Neural progenitor cell (in vitro differentiated cells): ENCODE measurements at regions not wholly inside any gene's neighbourhood (a gene's known extent, or its start where the extent isn't known, plus 50 kb on each side); places are given as distances from the start of the nearest gene placed in this dataset.

ENCODE experiments used
- DNase-seq: peaks from one replicate; pipeline ENCODE4 v3.0.0-alpha.2; 2016; ENCODE audit warnings: low spot score
- H2AFZ ChIP-seq: fragments of 200-600 bp; sonication (generic); replicated peaks from 2 replicates; pipeline ENCODE4 v1.6.1; 2016; ENCODE audit warnings: antibody characterized with exemption
- H3F3A ChIP-seq: fragments of 200-600 bp; sonication (generic); 2 replicates; pipeline ENCODE4 v1.6.1; 2016; ENCODE audit warnings: antibody characterized with exemption, low read depth
- H3K27ac ChIP-seq: fragments of 200-600 bp; sonication (generic); 2 replicates; pipeline ENCODE4 v1.5.1; 2016; ENCODE audit warnings: mild to moderate bottlenecking
- H3K27me3 ChIP-seq: fragments of 200-600 bp; sonication (generic); 2 replicates; pipeline ENCODE4 v1.6.1; 2016; ENCODE audit warnings: mild to moderate bottlenecking, moderate library complexity
- H3K36me3 ChIP-seq: fragments of 200-600 bp; sonication (generic); 2 replicates; pipeline ENCODE4 v1.5.1; 2016
- H3K4me1 ChIP-seq: fragments of 200-600 bp; sonication (generic); 2 replicates; pipeline ENCODE4 v1.6.1; 2016; ENCODE audit warnings: mixed run types
- H3K4me2 ChIP-seq: fragments of 200-600 bp; sonication (generic); 2 replicates; pipeline ENCODE4 v1.6.1; 2016
- H3K4me3 ChIP-seq: fragments of 200-600 bp; sonication (generic); 2 replicates; pipeline ENCODE4 v1.5.1; 2016
- H3K79me2 ChIP-seq: fragments of 200-600 bp; sonication (generic); 2 replicates; pipeline ENCODE4 v1.6.1; 2016; ENCODE audit warnings: low read depth
- H3K9ac ChIP-seq: fragments of 200-600 bp; sonication (generic); 2 replicates; pipeline ENCODE4 v1.6.1; 2016
- H3K9me3 ChIP-seq: fragments of 200-600 bp; sonication (generic); 2 replicates; pipeline ENCODE4 v1.5.1; 2016; ENCODE audit warnings: low read depth
- H4K20me1 ChIP-seq: fragments of 200-600 bp; sonication (generic); 2 replicates; pipeline ENCODE4 v1.6.1; 2016; ENCODE audit warnings: low read depth
- H3K27ac Mint-ChIP-seq: 3 replicates; pipeline ENCODE4 v1.8.0; 2021; ENCODE audit warnings: mixed read lengths
- H3K27me3 Mint-ChIP-seq: 2 replicates; pipeline ENCODE4 v1.8.0; 2022; ENCODE audit warnings: low read depth, mild to moderate bottlenecking, inconsistent platforms, moderate library complexity, mixed read lengths; ENCODE audit not compliant: insufficient read depth
- H3K36me3 Mint-ChIP-seq: 3 replicates; pipeline ENCODE4 v1.8.0; 2021; ENCODE audit warnings: mixed read lengths
- H3K4me1 Mint-ChIP-seq: 3 replicates; pipeline ENCODE4 v1.8.0; 2021; ENCODE audit warnings: mixed read lengths
- H3K4me3 Mint-ChIP-seq: 3 replicates; pipeline ENCODE4 v1.8.0; 2021; ENCODE audit warnings: mild to moderate bottlenecking, moderate library complexity, mixed read lengths
- H3K9me3 Mint-ChIP-seq: 3 replicates; pipeline ENCODE4 v1.8.0; 2020; ENCODE audit warnings: mixed read lengths
- EZH2 ChIP-seq: fragments of 200-600 bp; sonication (generic); IDR thresholded peaks from 2 replicates; pipeline ENCODE4 v1.6.1; 2017; ENCODE audit warnings: antibody characterized with exemption, mild to moderate bottlenecking, moderate library complexity
- EZH2phosphoT487 ChIP-seq: fragments of 200-600 bp; sonication (generic); IDR thresholded peaks from 2 replicates; pipeline ENCODE4 v1.6.1; 2017; ENCODE audit warnings: antibody characterized with exemption
- TF ChIP-seq, protein P1 (sequence below): fragments of 200-600 bp; sonication (generic); IDR thresholded peaks from 2 replicates; pipeline ENCODE4 v1.5.1; 2017; ENCODE audit warnings: antibody characterized with exemption, mild to moderate bottlenecking

DNA sequence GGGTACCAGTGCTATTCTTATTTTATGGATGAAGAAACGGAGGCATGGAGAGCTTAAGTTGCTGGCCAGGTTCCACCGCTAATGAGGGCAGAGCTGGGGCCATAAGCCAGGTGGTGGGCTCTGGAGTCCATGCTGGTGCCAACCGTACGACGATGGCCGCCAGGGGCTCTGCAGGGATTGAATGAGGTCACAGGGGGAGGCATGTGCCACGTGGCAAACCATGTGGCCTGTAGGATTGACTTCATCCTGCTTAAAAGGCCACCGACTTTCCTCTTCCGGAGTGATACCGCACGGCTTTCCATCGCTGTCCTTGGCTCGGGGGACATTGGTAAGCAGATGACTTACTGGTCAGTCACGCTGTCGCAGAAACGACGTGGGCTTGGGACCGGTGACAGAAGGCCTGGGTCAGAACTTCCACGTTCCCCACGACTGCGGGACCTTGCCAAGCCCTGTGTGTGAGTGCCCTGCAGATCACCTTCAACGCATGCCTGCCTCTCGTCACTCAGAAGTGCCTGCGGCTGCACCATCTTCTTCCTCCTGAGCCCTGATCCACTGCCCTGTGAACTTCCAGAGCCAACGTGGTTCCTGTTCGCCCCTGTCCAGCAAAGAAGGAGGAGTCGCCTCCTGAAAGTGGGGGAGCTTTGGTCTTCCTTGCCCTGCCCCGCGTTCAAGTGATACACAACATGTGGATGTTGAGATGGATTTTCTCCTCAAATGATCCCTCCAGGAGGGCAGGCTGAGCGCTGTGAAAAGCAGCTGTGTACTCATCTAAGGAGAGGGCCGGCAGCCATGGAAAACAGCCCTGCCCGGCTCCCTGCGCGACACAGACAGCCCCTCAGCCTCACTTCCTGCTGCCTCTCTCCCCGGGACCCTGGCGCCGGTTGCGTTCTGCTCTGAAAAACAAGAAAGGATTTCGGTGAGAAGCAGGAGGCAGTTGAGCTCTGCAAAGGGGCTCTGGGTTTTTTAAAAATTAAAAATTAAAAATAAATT lies 176.7 kb downstream of the C16orf95 start:
- H3K4me3 Mint-ChIP-seq = no peak overlapping the region
- Histone ChIP-seq H3K27me3 (no peaks in the 10 kb centered on the region), H3K9ac (no peak overlapping the region), H2AFZ (peak overlapping the region; percentile 76), H3K27ac (no peak overlapping the region), H3F3A (peaks cover 5% of the 10 kb centered on the region), H3K4me3 (no peak overlapping the region), H3K4me1 (peaks cover 5% of the 10 kb centered on the region), H3K4me2 (no peak overlapping the region), H3K79me2 (no peaks in the 10 kb centered on the region), H4K20me1 (no peaks in the 10 kb centered on the region), H3K9me3 (no peaks in the 10 kb centered on the region), H3K36me3 (no peaks in the 10 kb centered on the region)
- DNase-seq = no peak
- peaks cover 4% of the 10 kb centered on the region for H3K36me3 Mint-ChIP-seq
- peaks cover 8% of the 10 kb centered on the region for H3K9me3 Mint-ChIP-seq
- peak overlapping the region; percentile 25 for H3K27ac Mint-ChIP-seq
- peaks cover 18% of the 10 kb centered on the region for H3K4me1 Mint-ChIP-seq
- TF ChIP-seq EZH2 (no peak), EZH2phosphoT487 (no peak)
- TF ChIP-seq, protein P1, sequence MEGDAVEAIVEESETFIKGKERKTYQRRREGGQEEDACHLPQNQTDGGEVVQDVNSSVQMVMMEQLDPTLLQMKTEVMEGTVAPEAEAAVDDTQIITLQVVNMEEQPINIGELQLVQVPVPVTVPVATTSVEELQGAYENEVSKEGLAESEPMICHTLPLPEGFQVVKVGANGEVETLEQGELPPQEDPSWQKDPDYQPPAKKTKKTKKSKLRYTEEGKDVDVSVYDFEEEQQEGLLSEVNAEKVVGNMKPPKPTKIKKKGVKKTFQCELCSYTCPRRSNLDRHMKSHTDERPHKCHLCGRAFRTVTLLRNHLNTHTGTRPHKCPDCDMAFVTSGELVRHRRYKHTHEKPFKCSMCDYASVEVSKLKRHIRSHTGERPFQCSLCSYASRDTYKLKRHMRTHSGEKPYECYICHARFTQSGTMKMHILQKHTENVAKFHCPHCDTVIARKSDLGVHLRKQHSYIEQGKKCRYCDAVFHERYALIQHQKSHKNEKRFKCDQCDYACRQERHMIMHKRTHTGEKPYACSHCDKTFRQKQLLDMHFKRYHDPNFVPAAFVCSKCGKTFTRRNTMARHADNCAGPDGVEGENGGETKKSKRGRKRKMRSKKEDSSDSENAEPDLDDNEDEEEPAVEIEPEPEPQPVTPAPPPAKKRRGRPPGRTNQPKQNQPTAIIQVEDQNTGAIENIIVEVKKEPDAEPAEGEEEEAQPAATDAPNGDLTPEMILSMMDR = no peak
- peaks cover 14% of the 10 kb centered on the region for H3K27me3 Mint-ChIP-seq

DNA sequence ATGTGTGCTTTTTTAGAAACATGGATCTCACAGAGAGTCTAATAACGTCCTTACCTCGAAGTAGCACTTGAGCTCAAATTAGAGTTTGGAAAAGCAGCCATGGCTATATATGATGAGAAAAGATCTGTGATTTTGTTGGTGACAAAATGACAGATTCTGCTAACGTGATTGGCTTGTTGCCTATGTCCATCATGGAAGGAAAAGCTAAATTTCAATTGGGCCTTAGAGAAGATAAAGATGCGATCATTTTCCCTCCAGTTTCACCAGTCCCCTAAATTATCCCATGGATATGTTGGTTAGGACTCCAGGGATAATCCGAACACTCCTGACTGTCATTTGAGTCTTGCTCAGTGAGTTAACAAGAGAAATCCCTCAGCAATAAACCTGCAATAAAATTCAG lies 175.8 kb downstream of the C16orf95 start:
- Histone ChIP-seq H2AFZ (no peak overlapping the region), H3K9ac (no peak overlapping the region), H3K27me3 (no peaks in the 10 kb centered on the region), H3K4me3 (no peak overlapping the region), H3K4me2 (no peak overlapping the region), H3K79me2 (no peaks in the 10 kb centered on the region), H4K20me1 (no peaks in the 10 kb centered on the region), H3K27ac (no peak overlapping the region), H3K9me3 (no peaks in the 10 kb centered on the region), H3K36me3 (no peaks in the 10 kb centered on the region), H3F3A (peaks cover 5% of the 10 kb centered on the region), H3K4me1 (peaks cover 5% of the 10 kb centered on the region)
- H3K9me3 Mint-ChIP-seq = peaks cover 5% of the 10 kb centered on the region
- no peak overlapping the region for H3K4me3 Mint-ChIP-seq
- H3K27me3 Mint-ChIP-seq = peaks cover 11% of the 10 kb centered on the region
- no peak for TF ChIP-seq EZH2phosphoT487
- TF ChIP-seq, protein P1 = no peak
- TF ChIP-seq EZH2 = no peak
- H3K27ac Mint-ChIP-seq = no peak overlapping the region
- no peak for DNase-seq
- H3K36me3 Mint-ChIP-seq = peaks cover 2% of the 10 kb centered on the region
- peaks cover 18% of the 10 kb centered on the region for H3K4me1 Mint-ChIP-seq

DNA sequence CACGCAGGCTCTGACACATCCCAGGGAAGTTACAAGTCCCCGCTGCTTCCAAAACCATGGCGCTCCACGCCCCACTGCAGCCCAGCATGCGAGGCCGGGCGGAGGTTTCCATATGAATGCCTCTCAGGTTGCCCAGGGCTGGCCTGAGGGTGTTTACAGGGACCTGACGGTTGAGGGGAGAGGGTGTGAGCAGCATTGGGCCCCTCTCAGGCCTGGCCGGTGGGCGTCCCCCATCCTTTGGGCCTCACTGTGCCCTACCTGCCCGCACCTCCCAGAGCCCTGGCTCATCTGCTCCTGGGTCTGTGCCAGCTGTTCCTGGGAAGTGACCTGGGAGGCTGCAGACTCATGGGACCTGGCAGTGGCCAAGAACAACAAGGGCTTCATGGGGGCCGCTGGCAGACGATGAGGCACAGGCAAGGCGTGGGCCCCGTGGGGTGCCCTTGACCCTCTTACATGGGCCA lies 173.5 kb downstream of the C16orf95 start:
- Histone ChIP-seq H3K36me3 (no peaks in the 10 kb centered on the region), H3K27me3 (no peaks in the 10 kb centered on the region), H3K4me1 (peaks cover 5% of the 10 kb centered on the region), H4K20me1 (no peaks in the 10 kb centered on the region), H3K4me3 (no peak overlapping the region), H3K4me2 (no peak overlapping the region), H2AFZ (no peak overlapping the region), H3K79me2 (no peaks in the 10 kb centered on the region), H3K27ac (no peak overlapping the region), H3K9ac (no peak overlapping the region), H3F3A (peaks cover 5% of the 10 kb centered on the region), H3K9me3 (no peaks in the 10 kb centered on the region)
- H3K27me3 Mint-ChIP-seq = peaks cover 8% of the 10 kb centered on the region
- H3K9me3 Mint-ChIP-seq = no peaks in the 10 kb centered on the region
- peaks cover 2% of the 10 kb centered on the region for H3K36me3 Mint-ChIP-seq
- no peak for TF ChIP-seq EZH2
- TF ChIP-seq, protein P1 = no peak
- no peak for TF ChIP-seq EZH2phosphoT487
- H3K27ac Mint-ChIP-seq = no peak overlapping the region
- peaks cover 18% of the 10 kb centered on the region for H3K4me1 Mint-ChIP-seq
- no peak for DNase-seq
- no peak overlapping the region for H3K4me3 Mint-ChIP-seq
